ENCODE measurements at regions not wholly inside any gene's neighbourhood (a gene's known extent, or its start where the extent isn't known, plus 50 kb on each side); places are given as distances from the start of the nearest gene placed in this dataset.

DNA sequence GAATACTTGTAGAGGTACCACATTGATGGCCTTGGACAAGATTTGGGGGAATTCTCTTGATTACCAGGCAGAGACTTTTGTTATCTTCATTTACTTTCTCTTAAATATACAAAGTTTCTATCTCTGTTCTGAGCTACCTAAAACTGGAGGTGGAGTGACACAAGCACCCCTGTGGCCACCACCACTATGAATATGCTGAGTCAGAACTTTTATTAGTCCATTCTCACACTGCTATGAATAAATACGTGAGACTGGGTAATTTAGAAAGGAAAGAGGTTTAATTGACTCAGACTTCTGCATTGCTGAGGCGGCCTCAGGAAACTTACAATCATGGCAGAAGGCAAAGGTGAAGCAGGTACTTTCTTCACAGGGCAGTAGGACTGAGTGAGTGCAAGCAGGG, 67.1 kb downstream of the RTL3 start:
- TF ChIP-seq, protein P1, sequence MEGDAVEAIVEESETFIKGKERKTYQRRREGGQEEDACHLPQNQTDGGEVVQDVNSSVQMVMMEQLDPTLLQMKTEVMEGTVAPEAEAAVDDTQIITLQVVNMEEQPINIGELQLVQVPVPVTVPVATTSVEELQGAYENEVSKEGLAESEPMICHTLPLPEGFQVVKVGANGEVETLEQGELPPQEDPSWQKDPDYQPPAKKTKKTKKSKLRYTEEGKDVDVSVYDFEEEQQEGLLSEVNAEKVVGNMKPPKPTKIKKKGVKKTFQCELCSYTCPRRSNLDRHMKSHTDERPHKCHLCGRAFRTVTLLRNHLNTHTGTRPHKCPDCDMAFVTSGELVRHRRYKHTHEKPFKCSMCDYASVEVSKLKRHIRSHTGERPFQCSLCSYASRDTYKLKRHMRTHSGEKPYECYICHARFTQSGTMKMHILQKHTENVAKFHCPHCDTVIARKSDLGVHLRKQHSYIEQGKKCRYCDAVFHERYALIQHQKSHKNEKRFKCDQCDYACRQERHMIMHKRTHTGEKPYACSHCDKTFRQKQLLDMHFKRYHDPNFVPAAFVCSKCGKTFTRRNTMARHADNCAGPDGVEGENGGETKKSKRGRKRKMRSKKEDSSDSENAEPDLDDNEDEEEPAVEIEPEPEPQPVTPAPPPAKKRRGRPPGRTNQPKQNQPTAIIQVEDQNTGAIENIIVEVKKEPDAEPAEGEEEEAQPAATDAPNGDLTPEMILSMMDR (IDR thresholded peaks at IDR 0.05; ENCODE audit: insufficient read depth, low read length, poor library complexity, severe bottlenecking) = no peak
- TF ChIP-seq EZH2phosphoT487 (conservative IDR thresholded peaks at IDR 0.05; ENCODE audit: low read length) = no peak

Measured in SU-DHL-6 (cell line).